ENCODE measurements at regions not wholly inside any gene's neighbourhood (a gene's known extent, or its start where the extent isn't known, plus 50 kb on each side); places are given as distances from the start of the nearest gene placed in this dataset.

- intact Hi-C loops (cut with DNase I): no loop called here
- Histone ChIP-seq H3K4me1 (ENCODE audit: insufficient read depth) (no peaks in the 10 kb centered on the region), H3K27me3 (no peaks in the 10 kb centered on the region), H3K36me3 (no peaks in the 10 kb centered on the region), H3K9me3 (no peaks in the 10 kb centered on the region), H3K4me3 (no peak overlapping the region), H3K27ac (no peak overlapping the region)
- no peak for DNase-seq
- 28 to 51% (median 47%) methylated on average over 2 of the region's 2 CpGs for WGBS, 3 donors
- TF ChIP-seq CTCF (IDR thresholded peaks at IDR 0.05) (no peak), EP300 (IDR thresholded peaks at IDR 0.05) (no peak), POLR2A (IDR thresholded peaks at IDR 0.05) (no peak)
Observed at GRCh38 chr20:40562031-40562430, 127.0 kb downstream of the MAFB start.

- no peak for DNase-seq
Observed at GRCh38 chr20:40561187-40561586, 127.8 kb downstream of the MAFB start.

GRCh38 chr20:40558212-40558611 is 130.8 kb downstream of the MAFB start:
- Histone ChIP-seq H3K27me3 (no peaks in the 10 kb centered on the region), H3K4me1 (ENCODE audit: insufficient read depth) (no peaks in the 10 kb centered on the region), H3K4me3 (no peak overlapping the region), H3K36me3 (no peaks in the 10 kb centered on the region), H3K9me3 (no peaks in the 10 kb centered on the region), H3K27ac (no peak overlapping the region)
- no peak for DNase-seq
- intact Hi-C loops (cut with DNase I): no loop called here
- TF ChIP-seq CTCF (IDR thresholded peaks at IDR 0.05) (no peak), EP300 (IDR thresholded peaks at IDR 0.05) (no peak), POLR2A (IDR thresholded peaks at IDR 0.05) (no peak)

More at GRCh38 chr20:40561187-40561586, 127.8 kb downstream of the MAFB start:
- no peak overlapping the region for H3K27ac ChIP-seq
- H3K4me1 ChIP-seq (ENCODE audit: insufficient read depth): no peaks in the 10 kb centered on the region
- H3K4me3 ChIP-seq: no peak overlapping the region
- H3K9me3 ChIP-seq: no peaks in the 10 kb centered on the region
- TF ChIP-seq POLR2A (IDR thresholded peaks at IDR 0.05) (no peak), EP300 (IDR thresholded peaks at IDR 0.05) (no peak), CTCF (IDR thresholded peaks at IDR 0.05) (no peak)
- no peaks in the 10 kb centered on the region for H3K27me3 ChIP-seq
- intact Hi-C loops (cut with DNase I): no loop called here
- no peaks in the 10 kb centered on the region for H3K36me3 ChIP-seq
- WGBS, 3 donors: 87 to 91% (median 91%) methylated on average over 3 of the region's 3 CpGs

- WGBS, 3 donors: 76 to 94% (median 78%) methylated on average over 1 of the region's 1 CpG
- DNase-seq: no peak
Observed at GRCh38 chr20:40551125-40551530, 137.9 kb downstream of the MAFB start.

More at GRCh38 chr20:40551125-40551530, 137.9 kb downstream of the MAFB start:
- Histone ChIP-seq H3K4me3 (no peak overlapping the region), H3K4me1 (ENCODE audit: insufficient read depth) (no peaks in the 10 kb centered on the region), H3K36me3 (no peaks in the 10 kb centered on the region), H3K9me3 (no peaks in the 10 kb centered on the region), H3K27me3 (no peaks in the 10 kb centered on the region), H3K27ac (no peak overlapping the region)
- intact Hi-C loops (cut with DNase I): no loop called here
- TF ChIP-seq CTCF (IDR thresholded peaks at IDR 0.05) (no peak), EP300 (IDR thresholded peaks at IDR 0.05) (no peak), POLR2A (IDR thresholded peaks at IDR 0.05) (no peak)

All from ovary (tissue), 7 donors.